CD14-positive monocyte (primary cell): ENCODE measurements at regions not wholly inside any gene's neighbourhood (a gene's known extent, or its start where the extent isn't known, plus 50 kb on each side); places are given as distances from the start of the nearest gene placed in this dataset.

Experiments used
- DNase-seq, 3 donors: peaks; one replicate each; pipeline ENCODE4 v3.0.0-alpha.2; 2011 to 2022
- H2AFZ ChIP-seq: 2 replicates; pipeline ENCODE4 v1.6.0; 2012; ENCODE audit warnings: mild to moderate bottlenecking, low read depth, low read length, inconsistent platforms; ENCODE audit not compliant: insufficient read depth, poor library complexity, severe bottlenecking
- H3K27ac ChIP-seq, 2 donors: 1 replicate in 1 of 2; 2 replicates in 1 of 2; pipeline ENCODE4 v1.5.1; 2012 to 2013; ENCODE audit warnings: low read length in 2 of 2, control low read depth in 1 of 2, inconsistent platforms in 1 of 2, low read depth in 1 of 2, mild to moderate bottlenecking in 1 of 2
- H3K27me3 ChIP-seq, 2 donors: one replicate each; pipeline versions ENCODE4 v1.6.0 to v1.6.1; 2011 to 2013; ENCODE audit warnings: low read length in 2 of 2; ENCODE audit not compliant: control insufficient read depth in 2 of 2, insufficient read depth in 2 of 2
- H3K36me3 ChIP-seq, 2 donors: replicated peaks in 1 of 2; 1 replicate in 1 of 2; 2 replicates in 1 of 2; pipeline versions ENCODE4 v1.5.1 to v1.6.1; 2012 to 2013; ENCODE audit warnings: low read length in 2 of 2, control low read depth in 1 of 2, inconsistent platforms in 1 of 2, mild to moderate bottlenecking in 1 of 2; ENCODE audit not compliant: insufficient read depth in 2 of 2, control insufficient read depth in 1 of 2
- H3K4me1 ChIP-seq, 2 donors: 1 replicate in 1 of 2; 2 replicates in 1 of 2; pipeline versions ENCODE4 v1.5.1 to v1.6.1; 2012 to 2013; ENCODE audit warnings: low read length in 2 of 2, control low read depth in 1 of 2, inconsistent platforms in 1 of 2, mild to moderate bottlenecking in 1 of 2, moderate library complexity in 1 of 2; ENCODE audit not compliant: insufficient read depth in 2 of 2, control insufficient read depth in 1 of 2
- H3K4me2 ChIP-seq: replicated peaks from 2 replicates; pipeline ENCODE3; 2012; ENCODE audit warnings: low read length, moderate library complexity, mild to moderate bottlenecking; ENCODE audit not compliant: poor library complexity, severe bottlenecking; ENCODE audit errors: extremely low read depth
- H3K4me3 ChIP-seq, 3 experiments: fragments of 200-600 bp in 1 of 3; sonication (generic) in 1 of 3; replicated peaks in 1 of 3; 1 replicate in 2 of 3; 2 replicates in 1 of 3; pipeline ENCODE4 v1.5.1; 2011 to 2013; ENCODE audit warnings: low read length in 3 of 3, mild to moderate bottlenecking in 3 of 3, control low read depth in 2 of 3, low read depth in 2 of 3, inconsistent platforms in 1 of 3, moderate library complexity in 1 of 3
- H3K79me2 ChIP-seq: 2 replicates; pipeline ENCODE4 v1.6.0; 2012; ENCODE audit warnings: mild to moderate bottlenecking, control low read depth, inconsistent platforms, low read length, moderate library complexity; ENCODE audit not compliant: insufficient read depth
- H3K9ac ChIP-seq: 2 replicates; pipeline ENCODE4 v1.6.0; 2017; ENCODE audit warnings: low read length, mild to moderate bottlenecking; ENCODE audit not compliant: insufficient read depth, poor library complexity, severe bottlenecking
- H3K9me3 ChIP-seq, 2 donors: replicated peaks in 1 of 2; 1 replicate in 1 of 2; 2 replicates in 1 of 2; pipeline versions ENCODE4 v1.5.1 to v1.6.1; 2012 to 2013; ENCODE audit warnings: low read length in 2 of 2, control low read depth in 1 of 2; ENCODE audit not compliant: control insufficient read depth in 1 of 2, insufficient read depth in 1 of 2
- H4K20me1 ChIP-seq: 2 replicates; pipeline ENCODE4 v1.6.0; 2012; ENCODE audit warnings: mild to moderate bottlenecking, low read length, control low read depth, moderate library complexity; ENCODE audit not compliant: insufficient read depth
- H3K27ac Mint-ChIP-seq, 7 donors: one replicate each; pipeline ENCODE4 v1.8.0; 2020; ENCODE audit warnings: mild to moderate bottlenecking in 7 of 7, mixed read lengths in 7 of 7, moderate library complexity in 6 of 7, inconsistent platforms in 2 of 7
- H3K27me3 Mint-ChIP-seq, 3 donors: one replicate each; pipeline ENCODE4 v1.8.0; 2021 to 2022; ENCODE audit warnings: low read depth in 3 of 3, mild to moderate bottlenecking in 3 of 3, mixed read lengths in 3 of 3, moderate library complexity in 3 of 3, inconsistent platforms in 1 of 3
- H3K36me3 Mint-ChIP-seq, 2 donors: one replicate each; pipeline ENCODE4 v1.8.0; 2020; ENCODE audit warnings: mixed read lengths in 2 of 2, inconsistent platforms in 1 of 2, mild to moderate bottlenecking in 1 of 2
- H3K4me1 Mint-ChIP-seq: one replicate; pipeline ENCODE4 v1.8.0; 2020; ENCODE audit warnings: mild to moderate bottlenecking, mixed read lengths
- H3K4me3 Mint-ChIP-seq, 2 donors: one replicate each; pipeline ENCODE4 v1.8.0; 2020; ENCODE audit warnings: mild to moderate bottlenecking in 2 of 2, mixed read lengths in 2 of 2, moderate library complexity in 1 of 2
- H3K9me3 Mint-ChIP-seq, 7 donors: one replicate each; pipeline ENCODE4 v1.8.0; 2020 to 2022; ENCODE audit warnings: mixed read lengths in 7 of 7, mild to moderate bottlenecking in 6 of 7, moderate library complexity in 6 of 7, inconsistent platforms in 2 of 7
- CTCF ChIP-seq: fragments of 200-600 bp; IDR thresholded peaks from one replicate; pipeline ENCODE4 v1.8.0; 2022; ENCODE audit warnings: antibody characterized with exemption, mild to moderate bottlenecking
- WGBS: methylation state at CpG from one replicate; pipeline ENCODE4 v1.1.5; 2013; ENCODE audit warnings: missing lambda C conversion rate; ENCODE audit not compliant: insufficient coverage; 5-methylcytosine and 5-hydroxymethylcytosine counted together
- intact Hi-C, 2 donors: fragments of 100-400 bp; cut with micrococcal nuclease; formaldehyde crosslinking; loops; one replicate each; pipeline versions ENCODE4 v1.15.0 to v1.15.1; 2023

DNA sequence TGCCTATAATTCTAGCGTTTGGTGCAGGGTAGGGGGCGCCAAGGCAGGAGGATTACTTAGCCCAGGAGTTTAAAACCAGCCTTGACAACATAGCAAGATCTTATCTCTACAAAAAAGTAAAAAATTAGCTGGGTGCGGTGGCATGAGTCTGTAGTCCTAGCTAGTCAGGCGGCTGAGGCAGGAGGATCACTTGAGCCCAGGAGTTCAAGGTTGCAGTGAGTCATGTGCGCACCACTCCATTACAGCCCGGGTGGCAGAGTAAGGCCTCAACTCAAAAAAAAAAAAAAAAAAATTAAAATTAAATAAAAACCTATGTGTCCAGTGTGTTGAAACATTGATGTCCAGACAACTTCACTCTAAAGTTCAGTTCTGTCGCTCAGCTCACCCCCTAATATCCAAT lies 78.2 kb upstream of the SOX2 start:
- no CpG with 5 or more reads among the region's 7 CpGs for WGBS
- Histone ChIP-seq H3K4me2 (no peak overlapping the region), H3K79me2 (no peaks in the 10 kb centered on the region), H3K36me3 (no peaks in the 10 kb centered on the region), H3K9ac (no peak overlapping the region), H3K27me3 (no peaks in the 10 kb centered on the region), H2AFZ (no peak overlapping the region), H3K4me3 (no peak overlapping the region), H3K4me1 (no peaks in the 10 kb centered on the region), H4K20me1 (no peaks in the 10 kb centered on the region), H3K27ac (no peak overlapping the region), H3K9me3 (no peaks in the 10 kb centered on the region)
- Mint-ChIP-seq H3K36me3 (no peaks in the 10 kb centered on the region), H3K27me3 (peaks cover 0 to 5% (median 0%) of the 10 kb centered on the region in 3 donors), H3K9me3 (peaks cover 0 to 8% (median 5%) of the 10 kb centered on the region in 7 donors), H3K4me3 (no peak overlapping the region), H3K27ac (no peak overlapping the region), H3K4me1 (no peaks in the 10 kb centered on the region)
- no peak for DNase-seq
- intact Hi-C loops, result no loop called here
- TF ChIP-seq CTCF, result no peak

DNA sequence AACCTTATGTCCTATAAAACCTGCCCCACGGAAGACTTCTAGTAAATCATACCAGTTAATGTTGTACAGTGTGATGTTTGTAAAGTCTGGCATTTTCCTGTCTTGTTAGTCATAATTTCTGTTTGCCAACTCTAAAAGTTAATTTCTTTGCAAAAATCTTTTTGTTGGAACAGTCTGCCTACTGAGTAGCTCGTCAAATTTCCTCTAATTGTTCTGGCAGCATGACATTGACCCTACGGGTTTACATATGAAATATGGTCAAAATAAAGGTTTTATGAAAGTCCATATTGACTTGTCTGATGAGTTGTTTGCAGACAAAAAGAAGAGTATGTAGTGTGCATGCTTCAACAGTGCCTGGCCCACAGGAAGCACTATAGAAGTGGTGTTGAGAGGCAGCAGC lies 79.8 kb upstream of the SOX2 start:
- H3K4me1 Mint-ChIP-seq, result no peaks in the 10 kb centered on the region
- no peak overlapping the region for H2AFZ ChIP-seq
- H3K4me3 Mint-ChIP-seq, result no peak overlapping the region

More for the DNA sequence above, 79.8 kb upstream of the SOX2 start:
- Histone ChIP-seq H3K4me1 (no peaks in the 10 kb centered on the region), H3K4me3 (no peak overlapping the region), H3K4me2 (no peak overlapping the region), H3K27me3 (no peaks in the 10 kb centered on the region), H3K36me3 (no peaks in the 10 kb centered on the region), H4K20me1 (no peaks in the 10 kb centered on the region), H3K9me3 (no peaks in the 10 kb centered on the region), H3K9ac (no peak overlapping the region), H3K27ac (no peak overlapping the region), H3K79me2 (no peaks in the 10 kb centered on the region)
- DNase-seq, result no peak
- WGBS, result 92% methylated on average over 3 of the region's 3 CpGs
- Mint-ChIP-seq H3K27me3 (peaks cover 0 to 4% (median 0%) of the 10 kb centered on the region in 3 donors), H3K36me3 (no peaks in the 10 kb centered on the region), H3K27ac (no peak overlapping the region), H3K9me3 (peaks cover 0 to 8% (median 4%) of the 10 kb centered on the region in 7 donors)
- no peak for TF ChIP-seq CTCF
- intact Hi-C loops, result no loop called here
